Sigmoid colon (tissue), 4 donors: ENCODE measurements at regions not wholly inside any gene's neighbourhood (a gene's known extent, or its start where the extent isn't known, plus 50 kb on each side); places are given as distances from the start of the nearest gene placed in this dataset.

Source experiments
- EP300 ChIP-seq, 4 donors: sonication (generic); formaldehyde crosslinking; IDR thresholded peaks; one replicate each; pipeline ENCODE4 v1.6.1; 2017; ENCODE audit warnings: antibody characterized with exemption in 4 of 4
- POLR2A ChIP-seq, 2 donors: fragments of 450-650 bp; IDR thresholded peaks; one replicate each; pipeline ENCODE4 v1.6.1; 2016; ENCODE audit warnings: antibody characterized with exemption in 2 of 2, mild to moderate bottlenecking in 2 of 2, moderate library complexity in 2 of 2
- POLR2AphosphoS5 ChIP-seq, 4 donors: sonication (generic); formaldehyde crosslinking; IDR thresholded peaks; one replicate each; pipeline ENCODE4 v1.6.1; 2017; ENCODE audit warnings: antibody characterized with exemption in 4 of 4
- TF ChIP-seq, protein P1 (sequence below), 4 experiments: fragments of 450-650 bp in 3 of 4; fragments of 200-600 bp in 1 of 4; IDR thresholded peaks; one replicate each; pipeline ENCODE4 v1.5.1; 2016 to 2019; ENCODE audit warnings: antibody characterized with exemption in 4 of 4, mild to moderate bottlenecking in 3 of 4, moderate library complexity in 2 of 4

DNA sequence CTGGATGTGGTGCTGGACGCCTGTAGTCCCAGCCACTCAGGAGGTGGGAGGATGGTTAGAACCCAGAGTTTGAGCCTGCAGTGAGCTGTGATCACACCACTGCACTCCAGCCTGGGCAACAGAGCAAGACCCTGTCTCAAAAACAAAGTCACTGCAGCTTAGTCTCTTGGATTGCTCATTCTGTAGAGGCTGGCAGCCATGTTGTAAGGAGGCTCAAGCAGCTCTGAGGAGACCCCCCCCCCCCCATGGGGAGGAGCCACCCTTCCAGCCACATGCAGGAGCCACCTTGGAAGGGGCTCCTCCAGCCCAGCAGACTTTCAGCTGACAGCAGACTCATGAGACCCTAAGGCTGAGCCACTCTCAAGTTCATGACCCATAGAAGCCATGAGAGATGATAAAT lies 68.4 kb downstream of the FOXL3 start:
- TF ChIP-seq, protein P1, sequence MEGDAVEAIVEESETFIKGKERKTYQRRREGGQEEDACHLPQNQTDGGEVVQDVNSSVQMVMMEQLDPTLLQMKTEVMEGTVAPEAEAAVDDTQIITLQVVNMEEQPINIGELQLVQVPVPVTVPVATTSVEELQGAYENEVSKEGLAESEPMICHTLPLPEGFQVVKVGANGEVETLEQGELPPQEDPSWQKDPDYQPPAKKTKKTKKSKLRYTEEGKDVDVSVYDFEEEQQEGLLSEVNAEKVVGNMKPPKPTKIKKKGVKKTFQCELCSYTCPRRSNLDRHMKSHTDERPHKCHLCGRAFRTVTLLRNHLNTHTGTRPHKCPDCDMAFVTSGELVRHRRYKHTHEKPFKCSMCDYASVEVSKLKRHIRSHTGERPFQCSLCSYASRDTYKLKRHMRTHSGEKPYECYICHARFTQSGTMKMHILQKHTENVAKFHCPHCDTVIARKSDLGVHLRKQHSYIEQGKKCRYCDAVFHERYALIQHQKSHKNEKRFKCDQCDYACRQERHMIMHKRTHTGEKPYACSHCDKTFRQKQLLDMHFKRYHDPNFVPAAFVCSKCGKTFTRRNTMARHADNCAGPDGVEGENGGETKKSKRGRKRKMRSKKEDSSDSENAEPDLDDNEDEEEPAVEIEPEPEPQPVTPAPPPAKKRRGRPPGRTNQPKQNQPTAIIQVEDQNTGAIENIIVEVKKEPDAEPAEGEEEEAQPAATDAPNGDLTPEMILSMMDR (IDR thresholded peaks at IDR 0.05), result no peak
- TF ChIP-seq POLR2A (IDR thresholded peaks at IDR 0.05) (no peak), POLR2AphosphoS5 (IDR thresholded peaks at IDR 0.05) (no peak), EP300 (IDR thresholded peaks at IDR 0.05) (no peak)
